Activated naive CD4-positive, alpha-beta T cell (primary cell): ENCODE measurements at regions not wholly inside any gene's neighbourhood (a gene's known extent, or its start where the extent isn't known, plus 50 kb on each side); places are given as distances from the start of the nearest gene placed in this dataset.

ENCODE experiments used
- DNase-seq, 4 experiments: peaks; one replicate each; lab custom pipeline; 2025; lab: John Stamatoyannopoulos, UW

GRCh38 chr20:20993372-20993771 is 112.8 kb downstream of the LINC00237 start:
- no peak for DNase-seq

GRCh38 chr20:20992686-20993360 is 113.3 kb downstream of the LINC00237 start:
- no peak for DNase-seq

- DNase-seq: no peak
Measured at GRCh38 chr20:20992277-20992676, 113.9 kb downstream of the LINC00237 start.

GRCh38 chr20:20989081-20989480 is 117.1 kb downstream of the LINC00237 start:
- DNase-seq: no peak

- no peak for DNase-seq
Measured at GRCh38 chr20:20979934-20980333, 126.2 kb downstream of the LINC00237 start.

GRCh38 chr20:20977786-20978185 is 128.4 kb downstream of the LINC00237 start:
- DNase-seq: no peak

- no peak for DNase-seq
Measured at GRCh38 chr20:20972490-20972889, 133.7 kb downstream of the LINC00237 start.

GRCh38 chr20:20971810-20972209 is 134.3 kb downstream of the LINC00237 start:
- no peak for DNase-seq

- DNase-seq: no peak
Measured at GRCh38 chr20:20970841-20971240, 135.3 kb downstream of the LINC00237 start.

- no peak for DNase-seq
Measured at GRCh38 chr20:20969701-20970280, 136.4 kb downstream of the LINC00237 start.

GRCh38 chr20:20967564-20968184 is 138.5 kb downstream of the LINC00237 start:
- DNase-seq: no peak

- no peak for DNase-seq
Measured at GRCh38 chr20:20966171-20966570, 140.0 kb downstream of the LINC00237 start.

- no peak for DNase-seq
Measured at GRCh38 chr20:20959031-20959755, 147.0 kb downstream of the LINC00237 start.

- no peak for DNase-seq
Measured at GRCh38 chr20:20956513-20956931, 149.6 kb downstream of the LINC00237 start.

GRCh38 chr20:20955892-20956291 is 150.3 kb downstream of the LINC00237 start:
- no peak for DNase-seq

- no peak for DNase-seq
Measured at GRCh38 chr20:20953738-20954618, 152.2 kb downstream of the LINC00237 start.

- no peak for DNase-seq
Measured at GRCh38 chr20:20950620-20951019, 155.5 kb downstream of the LINC00237 start.

GRCh38 chr20:20946122-20946759 is 159.9 kb downstream of the LINC00237 start:
- no peak for DNase-seq

GRCh38 chr20:20941468-20941889 is 164.7 kb downstream of the LINC00237 start:
- no peak for DNase-seq

- no peak for DNase-seq
Measured at GRCh38 chr20:20939006-20939405, 167.2 kb downstream of the LINC00237 start.

- DNase-seq: no peak
Measured at GRCh38 chr20:20938599-20938998, 167.6 kb downstream of the LINC00237 start.
